Fibroblast of the aortic adventitia (primary cell): ENCODE measurements at regions not wholly inside any gene's neighbourhood (a gene's known extent, or its start where the extent isn't known, plus 50 kb on each side); places are given as distances from the start of the nearest gene placed in this dataset.

ENCODE experiments used
- DNase-seq: peaks from one replicate; pipeline ENCODE4 v3.0.0-alpha.2; 2010; ENCODE audit warnings: low read depth
- H3K4me3 ChIP-seq: 2 replicates; pipeline ENCODE4 v1.5.1; 2011; ENCODE audit warnings: low read depth, mild to moderate bottlenecking, control low read depth, low read length, moderate library complexity
- TF ChIP-seq, protein P1 (sequence below): IDR thresholded peaks from 2 replicates; pipeline ENCODE4 v1.5.1; 2011; ENCODE audit warnings: mild to moderate bottlenecking, low read length, control low read depth, inconsistent platforms; ENCODE audit not compliant: insufficient read depth

DNA sequence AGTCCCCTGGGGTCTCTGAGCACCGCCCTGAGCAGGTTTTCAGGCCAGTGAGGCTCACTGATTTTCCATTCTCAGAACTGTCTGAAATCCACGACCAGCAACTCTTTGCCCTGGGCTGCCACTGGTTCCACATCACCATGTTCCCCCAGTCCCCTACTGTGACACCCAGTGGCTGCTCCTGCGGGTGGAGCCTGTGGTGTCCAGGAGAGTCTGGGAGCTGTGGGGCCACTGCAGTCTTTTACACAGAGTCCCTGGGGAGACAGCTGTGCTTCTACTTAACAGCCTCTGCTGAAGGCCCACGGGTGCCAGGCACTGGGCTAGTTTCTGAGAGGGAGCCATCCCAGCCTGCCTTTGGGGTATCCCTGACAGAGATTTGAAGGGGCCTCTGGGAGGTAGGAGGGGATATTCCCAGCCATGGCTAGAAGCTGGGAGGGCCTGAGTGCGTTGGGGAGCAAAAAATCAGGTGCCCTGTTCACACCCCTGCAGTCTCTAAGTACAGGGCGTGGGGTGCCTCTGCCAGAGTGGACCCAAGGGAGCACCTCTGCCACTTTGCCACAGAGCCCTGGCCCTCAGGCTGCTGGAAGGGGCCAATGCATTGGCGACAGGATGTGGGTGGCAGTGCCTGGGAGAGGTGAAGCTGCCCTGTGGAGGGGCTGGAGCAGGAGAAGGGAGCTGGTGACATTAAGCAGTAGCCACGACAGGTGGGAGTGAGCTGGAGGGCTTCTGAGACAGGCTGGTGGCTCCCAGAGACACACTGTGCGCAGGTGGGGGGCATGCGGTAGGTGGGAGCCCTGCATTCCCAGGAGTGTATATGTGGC is 200.2 kb upstream of the ZNF536 start:
- H3K4me3 ChIP-seq, result no peak overlapping the region
- TF ChIP-seq, protein P1, sequence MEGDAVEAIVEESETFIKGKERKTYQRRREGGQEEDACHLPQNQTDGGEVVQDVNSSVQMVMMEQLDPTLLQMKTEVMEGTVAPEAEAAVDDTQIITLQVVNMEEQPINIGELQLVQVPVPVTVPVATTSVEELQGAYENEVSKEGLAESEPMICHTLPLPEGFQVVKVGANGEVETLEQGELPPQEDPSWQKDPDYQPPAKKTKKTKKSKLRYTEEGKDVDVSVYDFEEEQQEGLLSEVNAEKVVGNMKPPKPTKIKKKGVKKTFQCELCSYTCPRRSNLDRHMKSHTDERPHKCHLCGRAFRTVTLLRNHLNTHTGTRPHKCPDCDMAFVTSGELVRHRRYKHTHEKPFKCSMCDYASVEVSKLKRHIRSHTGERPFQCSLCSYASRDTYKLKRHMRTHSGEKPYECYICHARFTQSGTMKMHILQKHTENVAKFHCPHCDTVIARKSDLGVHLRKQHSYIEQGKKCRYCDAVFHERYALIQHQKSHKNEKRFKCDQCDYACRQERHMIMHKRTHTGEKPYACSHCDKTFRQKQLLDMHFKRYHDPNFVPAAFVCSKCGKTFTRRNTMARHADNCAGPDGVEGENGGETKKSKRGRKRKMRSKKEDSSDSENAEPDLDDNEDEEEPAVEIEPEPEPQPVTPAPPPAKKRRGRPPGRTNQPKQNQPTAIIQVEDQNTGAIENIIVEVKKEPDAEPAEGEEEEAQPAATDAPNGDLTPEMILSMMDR, result no peak
- DNase-seq, result no peak

DNA sequence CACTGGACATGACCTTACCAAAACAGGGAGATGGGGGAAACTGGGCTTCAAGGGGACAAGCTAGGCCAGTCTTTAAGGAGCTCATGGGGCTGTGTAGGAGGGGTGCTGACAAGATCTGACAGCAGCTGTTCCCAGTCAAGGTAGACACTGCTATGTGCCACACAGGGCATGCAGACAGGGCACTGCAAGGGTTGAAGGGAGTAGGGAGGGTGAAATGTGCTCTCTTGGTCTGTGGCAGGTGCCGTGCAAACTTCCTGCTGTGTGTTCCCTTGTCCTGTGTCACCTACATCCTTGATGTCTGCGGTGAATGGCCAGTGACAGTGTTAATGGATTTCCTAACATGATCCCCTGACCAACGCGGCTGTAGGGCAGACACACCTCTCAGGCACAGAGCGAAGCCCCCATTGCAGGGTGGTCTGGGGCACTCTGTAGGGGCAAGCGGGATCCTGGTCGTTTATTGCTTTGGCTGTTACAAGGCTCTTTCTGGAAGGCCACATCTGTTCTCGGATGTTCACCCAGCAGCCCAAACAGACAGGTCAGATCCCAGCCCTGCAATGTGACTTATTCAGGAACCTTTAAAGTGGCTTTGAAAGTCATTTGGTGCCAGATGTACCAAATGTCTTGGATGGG is 199.5 kb upstream of the ZNF536 start:
- H3K4me3 ChIP-seq, result no peak overlapping the region
- TF ChIP-seq, protein P1, result no peak
- DNase-seq, result no peak

DNA sequence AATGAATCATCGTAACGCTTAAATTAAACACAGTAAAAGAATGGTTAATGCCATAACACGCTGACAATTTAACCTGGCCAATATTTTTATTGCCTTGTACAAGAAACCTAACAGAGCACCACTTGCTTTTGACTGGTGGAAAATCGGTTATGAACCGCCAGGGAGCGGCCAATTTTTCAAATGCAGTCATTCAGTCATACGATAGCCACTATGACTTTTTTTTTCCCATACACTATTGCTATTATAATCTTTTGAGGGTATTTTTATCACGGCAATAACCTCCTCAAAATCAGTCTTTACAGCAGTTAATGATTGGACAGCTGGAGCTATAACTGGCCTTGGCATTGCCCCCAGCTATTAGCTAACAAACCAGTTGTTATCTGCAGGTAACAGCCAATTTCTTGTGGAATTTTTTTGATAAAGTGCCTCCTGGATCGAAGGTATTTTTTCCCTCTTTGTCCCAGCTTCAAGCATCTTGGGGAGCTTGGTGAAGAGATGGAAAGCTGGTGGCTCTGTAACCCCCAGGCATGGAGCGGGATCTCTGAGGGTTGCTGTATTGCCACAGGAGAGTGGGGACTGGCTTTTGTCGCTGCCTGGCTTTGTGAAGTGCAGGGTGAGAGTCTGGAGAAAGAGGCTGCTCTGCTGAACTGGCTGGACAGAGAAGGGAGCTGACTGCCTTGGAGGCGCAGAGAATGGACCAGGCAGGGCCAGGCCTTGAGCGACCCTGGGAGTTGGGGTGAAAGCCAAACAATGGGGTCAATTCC is 198.4 kb upstream of the ZNF536 start:
- TF ChIP-seq, protein P1, result no peak

DNA sequence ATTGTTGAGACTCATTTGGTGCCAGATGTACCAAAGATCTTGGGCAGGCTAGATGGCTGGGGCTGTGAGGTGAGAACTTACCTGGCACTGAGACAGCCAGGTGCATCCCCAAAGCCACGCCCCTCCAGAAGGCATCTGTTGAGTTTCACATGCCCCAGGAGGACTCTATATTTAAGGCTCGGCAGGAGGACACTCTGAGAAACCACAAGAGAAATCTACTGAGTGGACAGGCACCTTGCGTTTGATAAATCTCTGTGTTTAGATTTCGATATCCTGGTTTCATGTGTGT is 197.9 kb upstream of the ZNF536 start:
- DNase-seq, result no peak
- H3K4me3 ChIP-seq, result no peak overlapping the region
- TF ChIP-seq, protein P1, result no peak

More for the DNA sequence above, 198.4 kb upstream of the ZNF536 start:
- DNase-seq, result no peak
- no peak overlapping the region for H3K4me3 ChIP-seq

DNA sequence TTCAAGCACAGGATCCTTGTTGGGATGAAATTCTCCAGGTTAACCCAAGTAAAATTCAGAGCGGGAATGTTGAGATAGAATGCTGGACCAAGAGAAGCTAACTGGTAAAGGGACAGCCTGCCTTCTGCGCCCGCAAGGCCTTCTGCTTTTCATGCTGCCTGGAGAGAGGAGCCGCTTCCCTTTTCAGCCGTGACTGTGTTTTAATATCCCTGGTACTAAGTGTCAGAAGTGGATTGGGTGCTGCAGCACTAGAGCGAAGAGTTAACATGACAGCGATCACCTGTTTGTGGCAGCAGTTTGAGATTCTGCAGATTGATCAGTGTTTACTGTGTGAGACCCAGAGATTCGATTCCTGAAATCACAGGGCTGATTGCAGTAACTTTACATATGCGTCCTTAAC is 197.4 kb upstream of the ZNF536 start:
- no peak for DNase-seq
- TF ChIP-seq, protein P1, result no peak
- H3K4me3 ChIP-seq, result no peak overlapping the region

DNA sequence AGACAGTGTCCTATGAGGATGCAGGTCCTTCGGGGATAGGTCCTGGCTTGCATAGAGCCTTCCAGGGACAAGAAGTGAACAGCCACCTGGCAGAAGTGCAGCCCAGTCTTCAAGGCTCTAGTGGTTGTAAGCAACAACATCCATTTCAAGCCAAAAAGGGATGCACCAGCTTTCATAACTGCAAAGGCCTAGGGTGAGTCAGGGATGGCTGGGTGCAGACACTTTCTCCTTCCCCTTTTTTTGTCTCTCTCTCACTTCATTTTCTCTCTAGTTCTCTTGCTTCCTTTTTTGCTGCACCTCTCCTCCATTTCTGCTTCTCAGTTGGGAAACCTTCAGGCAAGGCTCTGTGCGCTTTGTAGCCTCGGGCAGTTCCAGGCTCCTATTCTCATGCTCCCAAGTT is 196.2 kb upstream of the ZNF536 start:
- H3K4me3 ChIP-seq, result no peak overlapping the region
- TF ChIP-seq, protein P1, result no peak
- DNase-seq, result no peak
